ENCODE measurements at regions not wholly inside any gene's neighbourhood (a gene's known extent, or its start where the extent isn't known, plus 50 kb on each side); places are given as distances from the start of the nearest gene placed in this dataset.

GRCh38 chr7:131904760-131905327 is 348.4 kb upstream of the PODXL start:
- TF ChIP-seq PHF21A (IDR thresholded peaks at IDR 0.05; ENCODE audit: borderline replicate concordance, low read depth) (no peak), NELFE (IDR thresholded peaks at IDR 0.05; ENCODE audit: insufficient read depth, insufficient read length) (no peak), ATF3 (IDR thresholded peaks at IDR 0.05) (no peak), ATF3 (CRISPR knock-in tag; conservative IDR thresholded peaks at IDR 0.05) (no peak), CTCF (IDR thresholded peaks at IDR 0.05 in 2 of 3, conservative IDR thresholded peaks at IDR 0.05 in 1 of 3; ENCODE audit: insufficient read depth in 2 of 3, low read depth in 1 of 3, low read length in 3 of 3) (no peak), ZNF586 (CRISPR knock-in tag; conservative IDR thresholded peaks at IDR 0.05) (no peak), CHD2 (IDR thresholded peaks at IDR 0.05; ENCODE audit: low read depth, low read length) (no peak), ZNF224 (CRISPR knock-in tag; IDR thresholded peaks at IDR 0.05) (no peak), RAD21 (CRISPR knock-in tag; conservative IDR thresholded peaks at IDR 0.05 in 1 of 2, IDR thresholded peaks at IDR 0.05 in 1 of 2) (no peak), MXI1 (IDR thresholded peaks at IDR 0.05; ENCODE audit: low read depth, low read length) (no peak), POLR2A (conservative IDR thresholded peaks at IDR 0.05) (no peak), GABPA (tag; conservative IDR thresholded peaks at IDR 0.05; ENCODE audit: low read depth) (no peak), LCOR (CRISPR knock-in tag; IDR thresholded peaks at IDR 0.05) (no peak)
